Loucy (cell line): ENCODE measurements at regions not wholly inside any gene's neighbourhood (a gene's known extent, or its start where the extent isn't known, plus 50 kb on each side); places are given as distances from the start of the nearest gene placed in this dataset.

ENCODE experiments used
- EZH2phosphoT487 ChIP-seq: fragments of 200-600 bp; IDR thresholded peaks from 2 replicates; pipeline ENCODE4 v1.6.1; 2018; ENCODE audit warnings: antibody characterized with exemption, mild to moderate bottlenecking, moderate library complexity, borderline replicate concordance
- TF ChIP-seq, protein P1 (sequence below): fragments of 200-600 bp; sonication (generic); conservative IDR thresholded peaks from 2 replicates; pipeline ENCODE4 v1.5.1; 2014; ENCODE audit warnings: mild to moderate bottlenecking, antibody characterized with exemption, low read length

GRCh38 chr6:139638179-139638941, 263.9 kb upstream of the CITED2 start:
- TF ChIP-seq, protein P1, sequence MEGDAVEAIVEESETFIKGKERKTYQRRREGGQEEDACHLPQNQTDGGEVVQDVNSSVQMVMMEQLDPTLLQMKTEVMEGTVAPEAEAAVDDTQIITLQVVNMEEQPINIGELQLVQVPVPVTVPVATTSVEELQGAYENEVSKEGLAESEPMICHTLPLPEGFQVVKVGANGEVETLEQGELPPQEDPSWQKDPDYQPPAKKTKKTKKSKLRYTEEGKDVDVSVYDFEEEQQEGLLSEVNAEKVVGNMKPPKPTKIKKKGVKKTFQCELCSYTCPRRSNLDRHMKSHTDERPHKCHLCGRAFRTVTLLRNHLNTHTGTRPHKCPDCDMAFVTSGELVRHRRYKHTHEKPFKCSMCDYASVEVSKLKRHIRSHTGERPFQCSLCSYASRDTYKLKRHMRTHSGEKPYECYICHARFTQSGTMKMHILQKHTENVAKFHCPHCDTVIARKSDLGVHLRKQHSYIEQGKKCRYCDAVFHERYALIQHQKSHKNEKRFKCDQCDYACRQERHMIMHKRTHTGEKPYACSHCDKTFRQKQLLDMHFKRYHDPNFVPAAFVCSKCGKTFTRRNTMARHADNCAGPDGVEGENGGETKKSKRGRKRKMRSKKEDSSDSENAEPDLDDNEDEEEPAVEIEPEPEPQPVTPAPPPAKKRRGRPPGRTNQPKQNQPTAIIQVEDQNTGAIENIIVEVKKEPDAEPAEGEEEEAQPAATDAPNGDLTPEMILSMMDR = no peak; the same call in 1 of the 2 replicates
- no peak for TF ChIP-seq EZH2phosphoT487
